CD1c-positive myeloid dendritic cell (primary cell): ENCODE measurements at regions not wholly inside any gene's neighbourhood (a gene's known extent, or its start where the extent isn't known, plus 50 kb on each side); places are given as distances from the start of the nearest gene placed in this dataset.

Experiments used
- DNase-seq: peaks from one replicate; pipeline ENCODE4 v3.0.0-alpha.2; 2016; ENCODE audit errors: extremely low spot score

DNA sequence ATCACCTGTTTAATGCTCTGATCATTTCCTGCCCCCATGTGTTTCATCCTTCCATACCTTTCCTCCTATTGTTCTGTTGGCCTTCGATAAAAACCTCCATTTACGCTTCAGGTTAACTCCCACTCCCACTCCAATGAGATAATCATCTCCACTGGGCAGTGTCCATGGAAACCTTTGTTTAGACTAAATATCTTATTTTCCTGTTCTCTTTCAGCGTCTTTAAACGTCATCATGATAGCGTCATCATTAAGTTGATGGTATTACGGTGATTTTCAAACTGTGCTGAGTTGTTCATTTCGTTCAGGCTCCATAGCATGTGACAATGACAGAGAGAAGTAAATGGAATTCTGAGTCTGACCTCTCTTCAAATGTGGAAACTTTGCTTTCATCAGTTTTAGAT, 970.5 kb upstream of the SLC35B3 start:
- DNase-seq: no peak

DNA sequence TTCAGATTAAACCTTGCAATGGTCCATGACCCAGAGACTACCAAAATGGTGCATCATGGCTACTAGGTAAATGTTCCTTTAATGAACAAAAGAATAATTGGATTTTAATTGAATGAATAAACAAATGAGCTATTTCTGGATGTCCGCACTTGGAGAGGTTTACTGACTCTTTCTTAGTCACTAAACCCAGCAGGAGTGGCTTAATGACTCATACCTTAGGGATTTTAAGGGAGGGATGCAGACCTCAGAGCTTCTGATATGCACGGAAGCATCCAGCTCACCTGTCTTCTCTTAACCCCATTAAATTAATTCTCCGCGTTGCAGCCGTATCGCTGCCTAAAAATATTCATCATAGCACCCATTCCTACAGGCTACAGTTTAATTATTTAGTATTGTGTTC, 970.0 kb upstream of the SLC35B3 start:
- no peak for DNase-seq

GRCh38 chr6:9404351-9405146, 969.2 kb upstream of the SLC35B3 start:
- no peak for DNase-seq

- DNase-seq: no peak
Measured at GRCh38 chr6:9403736-9404135, 968.4 kb upstream of the SLC35B3 start.

- no peak for DNase-seq
Measured at GRCh38 chr6:9401960-9402359, 966.6 kb upstream of the SLC35B3 start.

DNA sequence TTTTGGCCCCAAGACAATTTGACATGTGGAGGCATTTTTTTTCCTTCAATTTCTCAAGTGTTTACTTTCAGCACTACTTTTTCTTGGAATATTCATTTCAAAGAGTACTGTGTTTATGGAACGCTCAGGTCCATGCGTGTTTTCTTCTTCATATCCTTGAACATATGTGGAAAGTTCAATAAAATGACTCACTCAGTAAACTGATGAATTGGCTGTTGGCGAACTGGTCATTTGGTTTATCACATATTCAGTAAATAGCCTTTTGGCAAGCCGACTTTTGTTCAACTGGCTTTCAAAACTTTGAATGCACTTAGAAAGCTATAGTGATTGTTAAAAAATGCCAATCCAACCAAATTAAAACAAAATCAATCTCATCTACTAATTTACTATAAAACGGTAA, 964.6 kb upstream of the SLC35B3 start:
- DNase-seq: no peak

DNA sequence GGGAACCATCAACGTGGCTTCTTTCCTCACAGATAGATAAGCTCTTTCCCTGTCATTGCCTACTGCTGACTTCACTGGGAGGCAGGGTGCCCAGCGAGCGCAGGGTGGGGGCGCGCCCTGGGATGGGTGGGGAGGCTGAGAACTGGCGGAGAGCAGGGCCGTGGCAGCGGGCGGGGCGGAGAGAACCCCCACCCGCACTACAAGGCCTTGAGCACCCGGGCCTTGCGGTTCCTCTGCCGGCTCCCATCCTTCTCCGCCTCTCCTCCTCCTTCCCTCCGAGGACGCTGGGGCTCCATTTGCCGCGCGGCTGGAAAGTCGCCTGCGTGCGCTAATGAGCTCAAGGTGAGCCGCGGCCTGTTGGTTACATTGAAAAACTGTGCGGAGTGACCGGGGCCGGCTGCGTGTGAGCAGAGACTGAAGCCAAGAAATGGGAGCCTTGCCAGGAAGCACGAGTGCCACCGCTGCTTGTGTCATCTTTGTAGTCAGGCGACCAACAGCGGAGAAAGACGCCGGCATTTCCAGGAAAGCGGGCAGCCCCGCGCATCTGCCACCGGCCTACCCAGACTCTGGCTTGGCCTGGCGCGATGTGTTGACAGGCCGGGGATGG, 963.5 kb upstream of the SLC35B3 start:
- DNase-seq: no peak

- DNase-seq: no peak
Measured at GRCh38 chr6:9398071-9398766, 962.9 kb upstream of the SLC35B3 start.

- DNase-seq: no peak
Measured at GRCh38 chr6:9388596-9388995, 953.3 kb upstream of the SLC35B3 start.

GRCh38 chr6:9380568-9380967, 945.2 kb upstream of the SLC35B3 start:
- DNase-seq: no peak

DNA sequence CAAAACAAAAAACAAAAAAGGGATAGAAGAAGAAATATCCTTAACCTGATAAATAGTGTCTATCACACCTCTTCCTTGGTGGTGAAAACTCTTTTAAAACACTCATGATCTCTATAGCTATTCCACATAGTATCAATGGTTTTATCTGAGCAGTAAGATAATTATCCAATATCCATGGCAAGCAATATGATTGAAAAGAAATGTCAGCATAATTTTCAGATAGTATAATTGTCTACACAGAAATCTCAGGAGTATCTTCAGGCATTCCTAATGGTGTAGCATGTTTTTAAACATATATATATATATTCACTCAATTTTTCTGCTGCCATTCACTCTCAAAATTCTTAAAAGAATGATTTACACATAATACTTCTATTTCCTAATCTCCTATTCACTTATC, 938.0 kb upstream of the SLC35B3 start:
- DNase-seq: no peak

GRCh38 chr6:9370480-9370879, 935.1 kb upstream of the SLC35B3 start:
- DNase-seq: no peak

DNA sequence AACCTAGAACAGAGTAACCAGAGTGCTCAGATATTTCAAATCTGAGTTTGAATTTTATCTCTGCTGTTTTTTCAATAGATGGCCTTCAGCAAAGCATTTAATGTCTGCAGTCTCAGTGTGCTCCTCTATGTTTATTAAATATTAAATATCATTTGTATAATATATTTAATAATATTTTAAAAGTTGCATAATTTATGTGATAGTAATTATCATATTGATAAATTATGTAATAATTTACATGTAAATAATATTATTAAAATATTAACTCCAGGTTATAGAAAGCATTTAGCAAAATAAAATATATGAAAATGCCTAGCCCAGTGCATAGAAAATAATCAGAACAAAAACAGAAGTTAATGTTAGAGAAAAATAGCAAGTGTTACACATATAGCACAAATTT, 930.0 kb upstream of the SLC35B3 start:
- DNase-seq: no peak

DNA sequence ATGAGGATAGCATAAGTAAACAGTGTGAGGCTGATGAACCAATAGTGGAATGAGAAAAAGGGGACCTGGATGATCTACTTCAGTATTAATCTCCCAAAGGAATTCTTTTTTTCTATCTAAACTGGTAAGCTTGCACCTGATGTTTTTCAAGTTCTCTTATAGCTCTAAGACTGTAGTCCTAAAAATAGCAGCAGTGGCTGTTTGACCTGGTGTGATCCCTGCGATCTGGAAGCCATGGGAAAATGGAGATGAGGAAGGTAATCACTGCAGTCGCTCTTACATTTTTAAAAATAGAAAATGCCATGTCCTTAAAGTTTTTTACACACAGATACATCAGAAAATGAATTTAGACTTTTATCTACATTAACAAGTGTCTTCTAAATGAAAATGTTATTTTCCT, 926.4 kb upstream of the SLC35B3 start:
- DNase-seq: no peak

- DNase-seq: no peak
Measured at GRCh38 chr6:9360881-9361280, 925.5 kb upstream of the SLC35B3 start.

- no peak for DNase-seq
Measured at GRCh38 chr6:9347608-9348007, 912.3 kb upstream of the SLC35B3 start.

GRCh38 chr6:9346923-9347322, 911.6 kb upstream of the SLC35B3 start:
- DNase-seq: no peak

GRCh38 chr6:9335431-9335830, 900.1 kb upstream of the SLC35B3 start:
- no peak for DNase-seq

- no peak for DNase-seq
Measured at GRCh38 chr6:9334979-9335378, 899.6 kb upstream of the SLC35B3 start.

DNA sequence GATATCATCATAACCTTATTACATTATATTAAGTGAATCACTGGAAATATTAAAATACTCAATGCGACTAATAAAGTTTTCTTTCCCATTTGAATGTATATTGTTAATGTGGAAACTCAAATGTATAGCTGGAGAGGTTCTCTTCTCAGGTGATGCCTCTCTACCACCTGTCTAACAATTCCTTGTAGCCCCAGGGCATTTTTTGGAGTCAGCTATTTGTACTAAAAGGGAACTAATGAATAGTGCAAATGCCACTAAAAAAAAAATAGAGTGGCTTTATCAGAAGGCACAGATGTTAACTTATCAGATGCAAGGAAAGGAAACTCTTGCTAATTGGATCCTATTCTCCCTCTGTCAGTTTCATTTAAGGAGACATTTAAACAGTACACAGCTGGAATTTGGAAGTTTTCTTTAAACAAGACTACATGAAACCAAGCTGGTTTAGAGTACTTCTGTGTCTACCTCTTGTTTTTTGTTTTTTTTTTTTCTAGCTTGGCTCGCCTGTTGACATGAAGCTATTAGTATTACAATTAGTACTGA, 897.0 kb upstream of the SLC35B3 start:
- no peak for DNase-seq

DNA sequence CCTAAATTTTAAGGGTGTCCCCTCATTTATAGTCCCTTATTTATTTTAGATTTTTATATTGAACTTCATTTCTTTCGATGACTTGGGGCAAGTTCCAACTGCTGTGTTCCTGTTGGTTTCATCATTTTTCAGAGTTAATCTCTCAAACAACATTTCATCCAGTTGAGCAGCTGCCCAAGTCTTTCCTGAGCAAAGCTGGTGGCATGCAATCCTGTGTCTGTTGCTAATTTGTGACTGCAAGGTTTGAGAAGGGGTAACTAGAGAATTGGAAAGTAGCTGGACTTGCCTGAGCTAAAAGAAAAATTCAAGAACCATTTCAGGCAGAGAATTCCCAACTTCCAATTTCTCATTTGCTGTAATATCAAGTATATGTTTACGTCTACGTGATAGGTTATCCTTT, 881.5 kb upstream of the SLC35B3 start:
- no peak for DNase-seq

GRCh38 chr6:9315966-9316650, 880.8 kb upstream of the SLC35B3 start:
- no peak for DNase-seq
